Nephron (organoid): ENCODE measurements at regions not wholly inside any gene's neighbourhood (a gene's known extent, or its start where the extent isn't known, plus 50 kb on each side); places are given as distances from the start of the nearest gene placed in this dataset.

ENCODE experiments used
- H3K27ac Mint-ChIP-seq, 3 experiments: 2 replicates each; pipeline ENCODE4 v1.8.0; 2020; ENCODE audit warnings: mixed read lengths in 3 of 3, mild to moderate bottlenecking in 2 of 3, moderate library complexity in 1 of 3
- H3K27me3 Mint-ChIP-seq: 2 replicates; pipeline ENCODE4 v1.8.0; 2021; ENCODE audit warnings: low read depth, mild to moderate bottlenecking, moderate library complexity, mixed read lengths
- H3K36me3 Mint-ChIP-seq: 2 replicates; pipeline ENCODE4 v1.8.0; 2020; ENCODE audit warnings: low read depth, mixed read lengths
- H3K4me1 Mint-ChIP-seq: 2 replicates; pipeline ENCODE4 v1.8.0; 2020; ENCODE audit warnings: mixed read lengths
- H3K4me3 Mint-ChIP-seq, 3 experiments: 2 replicates each; pipeline ENCODE4 v1.8.0; 2020; ENCODE audit warnings: mild to moderate bottlenecking in 3 of 3, mixed read lengths in 3 of 3, moderate library complexity in 2 of 3
- H3K9me3 Mint-ChIP-seq: 2 replicates; pipeline ENCODE4 v1.8.0; 2020; ENCODE audit warnings: mixed read lengths
- TF ChIP-seq, protein P1 (sequence below), 3 experiments: fragments of 200-600 bp; sonication (generic); IDR thresholded peaks; one replicate each; pipeline ENCODE4 v1.5.0; 2021; ENCODE audit warnings: antibody characterized with exemption in 3 of 3; ENCODE audit not compliant: unreplicated experiment in 3 of 3

DNA sequence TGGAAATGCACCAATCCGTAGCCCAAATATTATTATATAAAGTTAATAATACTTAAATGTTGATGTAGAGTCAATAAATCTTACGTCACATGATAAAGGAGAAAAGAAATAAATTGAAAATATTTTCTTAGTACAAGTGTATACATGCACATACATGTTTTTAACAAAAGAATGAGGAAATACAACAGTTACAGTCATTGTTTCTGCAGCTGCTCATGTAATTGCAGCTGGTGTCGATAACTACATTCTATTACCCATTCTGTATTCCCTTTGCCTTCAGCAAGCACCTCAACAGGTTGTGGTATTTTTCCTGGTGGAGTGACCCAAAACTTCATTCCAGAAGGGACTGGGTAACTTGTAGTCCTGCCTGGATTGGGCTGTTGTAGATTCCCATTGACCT lies 377.8 kb upstream of the FSIP2 start:
- Mint-ChIP-seq H3K4me1 (no peaks in the 10 kb centered on the region), H3K27ac (no peak overlapping the region), H3K4me3 (no peak overlapping the region), H3K27me3 (no peaks in the 10 kb centered on the region), H3K36me3 (no peaks in the 10 kb centered on the region), H3K9me3 (no peaks in the 10 kb centered on the region)
- TF ChIP-seq, protein P1, sequence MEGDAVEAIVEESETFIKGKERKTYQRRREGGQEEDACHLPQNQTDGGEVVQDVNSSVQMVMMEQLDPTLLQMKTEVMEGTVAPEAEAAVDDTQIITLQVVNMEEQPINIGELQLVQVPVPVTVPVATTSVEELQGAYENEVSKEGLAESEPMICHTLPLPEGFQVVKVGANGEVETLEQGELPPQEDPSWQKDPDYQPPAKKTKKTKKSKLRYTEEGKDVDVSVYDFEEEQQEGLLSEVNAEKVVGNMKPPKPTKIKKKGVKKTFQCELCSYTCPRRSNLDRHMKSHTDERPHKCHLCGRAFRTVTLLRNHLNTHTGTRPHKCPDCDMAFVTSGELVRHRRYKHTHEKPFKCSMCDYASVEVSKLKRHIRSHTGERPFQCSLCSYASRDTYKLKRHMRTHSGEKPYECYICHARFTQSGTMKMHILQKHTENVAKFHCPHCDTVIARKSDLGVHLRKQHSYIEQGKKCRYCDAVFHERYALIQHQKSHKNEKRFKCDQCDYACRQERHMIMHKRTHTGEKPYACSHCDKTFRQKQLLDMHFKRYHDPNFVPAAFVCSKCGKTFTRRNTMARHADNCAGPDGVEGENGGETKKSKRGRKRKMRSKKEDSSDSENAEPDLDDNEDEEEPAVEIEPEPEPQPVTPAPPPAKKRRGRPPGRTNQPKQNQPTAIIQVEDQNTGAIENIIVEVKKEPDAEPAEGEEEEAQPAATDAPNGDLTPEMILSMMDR (IDR thresholded peaks at IDR 0.05; ENCODE audit: unreplicated experiment in 3 of 3) = no peak

DNA sequence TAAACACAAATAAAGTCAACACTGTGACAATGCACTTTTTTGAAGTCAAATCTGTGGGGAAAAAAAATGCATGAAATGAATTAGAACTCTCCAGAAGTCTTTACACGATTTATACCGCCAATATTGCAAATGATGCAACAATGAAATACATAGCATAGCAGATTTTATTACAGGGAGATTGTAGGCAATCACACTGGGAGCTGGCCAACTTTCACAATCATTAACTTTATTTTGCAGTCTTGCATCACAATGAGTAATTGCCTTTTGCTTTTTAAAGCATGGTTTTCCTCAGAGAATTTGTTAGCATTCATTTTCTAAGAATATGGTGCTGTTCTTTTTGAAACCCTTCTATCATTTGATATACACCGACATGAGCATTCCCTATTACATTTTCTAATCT lies 366.4 kb upstream of the FSIP2 start:
- H3K36me3 Mint-ChIP-seq = no peaks in the 10 kb centered on the region
- no peaks in the 10 kb centered on the region for H3K27me3 Mint-ChIP-seq
- TF ChIP-seq, protein P1 (IDR thresholded peaks at IDR 0.05; ENCODE audit: unreplicated experiment in 3 of 3) = no peak
- no peak overlapping the region for H3K4me3 Mint-ChIP-seq
- H3K27ac Mint-ChIP-seq = no peak overlapping the region
- H3K9me3 Mint-ChIP-seq = no peaks in the 10 kb centered on the region
- no peaks in the 10 kb centered on the region for H3K4me1 Mint-ChIP-seq

DNA sequence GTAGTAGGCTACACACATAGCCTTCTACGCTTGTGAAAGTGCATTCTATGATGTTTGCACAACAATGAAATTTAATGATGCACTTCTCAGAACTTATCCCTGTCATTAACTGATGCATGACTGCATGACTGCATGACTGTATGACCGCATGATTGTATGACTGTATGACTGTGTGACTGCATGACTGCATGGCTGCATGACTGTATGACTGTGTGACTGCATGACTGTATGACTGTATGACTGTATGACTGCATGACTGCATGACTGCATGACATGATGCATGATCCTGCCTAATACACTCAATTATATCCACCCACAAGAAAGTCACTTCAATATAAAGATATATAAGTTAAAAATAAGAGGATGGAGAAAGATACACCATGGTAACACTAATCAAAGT lies 365.4 kb upstream of the FSIP2 start:
- Mint-ChIP-seq H3K36me3 (no peaks in the 10 kb centered on the region), H3K27me3 (no peaks in the 10 kb centered on the region), H3K4me1 (no peaks in the 10 kb centered on the region), H3K4me3 (no peak overlapping the region), H3K27ac (no peak overlapping the region), H3K9me3 (peaks cover 7% of the 10 kb centered on the region)
- TF ChIP-seq, protein P1 (IDR thresholded peaks at IDR 0.05; ENCODE audit: unreplicated experiment in 3 of 3) = no peak

DNA sequence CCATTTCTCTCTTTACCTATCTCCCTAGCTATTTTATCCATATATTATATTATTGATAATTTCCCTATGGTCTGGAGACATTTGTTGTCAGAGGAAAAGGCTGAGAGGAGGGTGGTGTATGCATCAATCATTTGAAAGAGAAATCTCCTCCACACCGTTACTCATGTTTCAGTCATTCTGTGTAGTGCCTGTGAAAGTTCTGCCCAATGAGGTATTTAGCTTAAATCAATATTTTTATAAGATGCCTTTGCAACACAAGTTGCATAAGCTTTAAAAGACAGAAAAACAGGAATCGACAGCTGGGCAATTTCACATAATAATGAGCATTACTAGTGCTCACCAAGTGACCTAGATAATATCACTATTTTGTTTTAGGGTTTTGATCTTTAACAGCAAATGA lies 363.7 kb upstream of the FSIP2 start:
- H3K27me3 Mint-ChIP-seq = no peaks in the 10 kb centered on the region
- no peak overlapping the region for H3K27ac Mint-ChIP-seq
- no peaks in the 10 kb centered on the region for H3K4me1 Mint-ChIP-seq
- peaks cover 7% of the 10 kb centered on the region for H3K9me3 Mint-ChIP-seq
- no peaks in the 10 kb centered on the region for H3K36me3 Mint-ChIP-seq
- TF ChIP-seq, protein P1 (IDR thresholded peaks at IDR 0.05; ENCODE audit: unreplicated experiment in 3 of 3) = no peak
- H3K4me3 Mint-ChIP-seq = no peak overlapping the region

DNA sequence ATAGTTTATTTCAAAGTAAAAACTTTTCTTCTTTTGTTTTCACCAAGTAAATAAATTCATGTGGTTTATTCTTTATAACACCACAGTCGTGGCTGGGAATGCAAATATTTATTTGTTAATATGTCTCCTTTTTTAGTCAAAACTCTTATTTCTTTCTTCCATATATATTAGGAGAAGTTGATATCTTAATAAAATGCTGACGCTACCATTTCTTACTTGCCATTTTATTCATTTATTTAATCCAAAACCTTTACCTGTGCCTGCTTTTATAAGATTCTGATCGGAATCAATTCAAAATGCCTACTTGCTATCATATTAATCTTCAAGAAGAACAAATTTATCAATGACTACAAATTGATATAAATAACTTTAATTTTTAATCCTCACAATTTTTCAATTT lies 362.9 kb upstream of the FSIP2 start:
- TF ChIP-seq, protein P1 (IDR thresholded peaks at IDR 0.05; ENCODE audit: unreplicated experiment in 3 of 3) = no peak
- H3K36me3 Mint-ChIP-seq = no peaks in the 10 kb centered on the region

DNA sequence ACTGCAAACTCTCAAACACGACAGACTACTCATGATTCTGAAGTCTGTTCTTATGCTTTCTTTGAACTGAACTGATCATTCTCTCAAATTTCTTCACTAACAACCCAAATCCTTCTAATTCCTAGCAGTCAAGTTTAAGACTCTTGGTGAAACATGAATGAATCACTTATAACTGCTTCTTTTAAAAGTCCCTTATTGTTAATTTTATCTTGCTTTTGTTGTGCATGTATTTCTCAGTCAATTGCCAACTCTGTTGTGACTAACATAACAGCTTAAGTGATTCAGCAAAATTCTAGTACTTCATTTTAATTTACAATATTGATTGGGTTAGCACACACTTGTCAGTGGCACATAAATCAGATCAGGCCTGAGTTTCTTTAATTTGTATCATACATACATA lies 357.0 kb upstream of the FSIP2 start:
- H3K27ac Mint-ChIP-seq = no peak overlapping the region
- no peaks in the 10 kb centered on the region for H3K36me3 Mint-ChIP-seq
- no peaks in the 10 kb centered on the region for H3K27me3 Mint-ChIP-seq
- peaks cover 8% of the 10 kb centered on the region for H3K4me1 Mint-ChIP-seq
- TF ChIP-seq, protein P1 (IDR thresholded peaks at IDR 0.05; ENCODE audit: unreplicated experiment in 3 of 3) = no peak
- peaks cover 7% of the 10 kb centered on the region for H3K9me3 Mint-ChIP-seq
- no peak overlapping the region for H3K4me3 Mint-ChIP-seq

More for the DNA sequence above, 362.9 kb upstream of the FSIP2 start:
- no peak overlapping the region for H3K27ac Mint-ChIP-seq
- H3K9me3 Mint-ChIP-seq = peaks cover 7% of the 10 kb centered on the region
- H3K4me3 Mint-ChIP-seq = no peak overlapping the region
- H3K27me3 Mint-ChIP-seq = no peaks in the 10 kb centered on the region
- no peaks in the 10 kb centered on the region for H3K4me1 Mint-ChIP-seq
